HG02981 (cell line): ENCODE measurements at regions not wholly inside any gene's neighbourhood (a gene's known extent, or its start where the extent isn't known, plus 50 kb on each side); places are given as distances from the start of the nearest gene placed in this dataset.

ENCODE experiments used
- ATAC-seq: cut with Tn5 transposase; IDR thresholded peaks from one replicate; pipeline ENCODE4 v1.9.1; 2021; ENCODE audit warnings: mild to moderate bottlenecking, moderate library complexity; ENCODE audit not compliant: unreplicated experiment

DNA sequence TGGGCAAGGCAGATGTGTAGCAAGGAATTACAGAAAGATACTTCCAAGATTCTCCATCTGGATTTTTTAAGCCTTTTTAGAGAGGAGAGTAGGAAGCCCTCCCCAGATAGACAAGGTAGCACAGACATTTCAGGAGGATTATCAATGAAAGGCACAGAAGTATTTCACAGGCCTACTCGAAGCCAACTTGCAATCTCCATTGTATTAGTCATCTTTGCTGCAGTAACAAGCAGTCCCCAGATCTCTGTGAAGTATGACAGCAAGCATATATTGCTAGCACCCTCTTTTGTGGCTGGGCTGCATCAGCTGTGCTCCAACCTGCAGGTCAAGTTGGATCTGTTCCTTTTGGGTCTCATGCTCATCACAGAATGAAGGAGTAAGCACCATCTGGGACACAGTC lies 101.6 kb downstream of the MAF start:
- ATAC-seq, result no peak

DNA sequence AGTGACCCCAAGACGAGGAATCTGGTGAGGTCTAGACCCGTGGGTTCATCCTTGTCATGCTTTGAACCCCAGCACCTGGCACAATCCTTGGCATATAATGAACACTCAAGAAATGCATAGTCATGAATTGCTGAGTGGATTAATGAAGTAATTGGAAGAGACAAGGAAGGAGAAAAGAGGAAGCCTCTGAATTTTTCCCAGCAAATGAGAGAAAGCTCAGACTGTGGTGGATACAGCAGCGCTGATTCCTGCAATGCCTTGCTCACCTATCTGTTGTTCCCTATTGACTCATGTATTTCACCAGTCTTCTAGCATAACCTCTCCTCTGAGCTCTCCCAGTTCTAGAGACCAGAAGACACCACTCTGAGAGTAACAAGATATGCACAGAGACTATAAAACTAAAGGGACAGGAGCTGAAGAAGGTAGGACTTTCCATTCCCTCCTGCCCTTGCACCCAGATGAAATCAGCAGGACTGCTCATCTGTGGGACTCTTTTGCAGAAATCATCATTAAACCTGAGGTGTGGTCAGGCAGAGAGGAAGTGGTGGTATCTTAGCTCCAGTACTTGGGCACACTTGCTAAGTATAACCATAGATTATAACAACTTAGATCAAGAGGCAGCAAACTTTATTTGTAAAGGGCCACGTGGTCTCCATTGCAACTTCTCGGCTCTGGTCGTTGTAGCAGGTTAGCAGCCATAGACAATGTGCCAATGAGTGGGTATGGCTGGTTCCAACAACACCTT lies 102.8 kb downstream of the MAF start:
- ATAC-seq, result no peak

DNA sequence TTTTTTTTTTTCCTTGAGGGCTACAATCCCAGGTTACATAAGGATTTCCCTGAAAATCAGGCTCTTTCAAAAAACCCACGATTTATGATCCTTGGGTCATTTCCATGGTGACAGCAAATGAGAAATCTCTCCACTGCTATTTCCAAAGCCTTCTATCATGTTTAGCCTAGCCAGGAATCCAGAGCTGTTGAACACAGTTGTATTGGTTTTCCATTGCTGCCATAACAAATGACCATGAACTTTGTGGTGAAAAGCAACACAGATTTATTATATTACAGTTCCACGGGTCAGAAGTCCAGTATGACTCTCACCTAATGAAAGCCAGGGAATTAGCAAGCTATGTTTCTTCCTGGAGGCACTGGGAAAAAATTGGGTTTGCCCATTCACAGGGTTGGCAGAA lies 106.6 kb downstream of the MAF start:
- no peak for ATAC-seq

DNA sequence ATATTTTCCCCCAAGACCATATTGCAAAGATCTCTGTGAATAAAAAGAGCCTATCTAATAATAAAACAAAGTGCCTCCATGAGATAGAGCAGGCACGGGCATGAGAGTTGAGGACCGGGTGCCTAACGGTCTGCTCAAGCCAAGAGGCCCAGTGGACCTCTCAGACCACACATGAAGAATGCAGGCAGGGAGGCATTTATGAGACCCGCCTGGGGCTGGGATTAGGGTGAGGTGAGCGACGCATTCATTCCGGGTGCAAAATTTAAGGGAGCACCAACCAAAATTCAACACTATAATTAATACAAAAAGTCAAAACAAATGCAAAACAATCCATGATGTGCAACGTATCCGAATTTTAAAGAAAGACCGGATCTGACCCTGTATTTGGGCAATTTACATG lies 108.5 kb downstream of the MAF start:
- no peak for ATAC-seq

DNA sequence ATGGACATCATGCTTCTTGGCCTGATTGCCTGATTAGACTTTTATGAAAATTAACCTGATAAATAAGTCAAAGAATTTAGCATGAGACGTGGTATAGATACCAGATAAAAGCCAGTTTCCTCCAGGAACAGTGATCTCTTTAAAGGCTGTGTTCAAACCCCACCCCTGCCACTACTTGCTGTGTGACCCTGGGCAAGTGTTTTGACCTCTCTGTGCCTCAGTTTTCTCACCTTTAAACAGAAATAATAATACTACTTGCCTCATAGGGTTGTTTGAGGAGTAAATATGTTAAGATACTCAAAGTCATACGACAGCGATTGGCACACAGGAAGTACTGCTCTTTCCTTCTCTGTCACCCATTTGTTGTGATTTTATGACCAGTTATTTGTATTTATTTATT lies 115.5 kb downstream of the MAF start:
- no peak for ATAC-seq

DNA sequence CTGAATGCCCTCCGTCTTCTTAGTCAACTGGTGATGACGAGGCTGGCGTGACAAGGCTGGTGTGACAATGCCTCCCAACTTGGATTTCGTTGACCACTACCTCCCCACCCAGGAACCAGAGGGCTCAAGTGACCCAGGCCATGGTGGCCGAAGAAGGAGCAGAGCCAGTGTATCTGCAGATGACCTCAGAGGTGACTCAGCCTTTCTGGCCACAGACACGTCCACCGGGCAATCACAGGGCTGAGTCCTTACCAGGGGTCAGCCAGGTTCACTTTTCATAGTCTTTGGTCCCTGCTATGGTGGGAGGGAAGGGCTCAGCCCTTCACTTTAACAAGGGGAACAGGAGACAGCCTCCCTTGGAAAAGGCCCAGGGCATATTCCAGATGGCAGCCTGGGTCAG lies 116.3 kb downstream of the MAF start:
- no peak for ATAC-seq

DNA sequence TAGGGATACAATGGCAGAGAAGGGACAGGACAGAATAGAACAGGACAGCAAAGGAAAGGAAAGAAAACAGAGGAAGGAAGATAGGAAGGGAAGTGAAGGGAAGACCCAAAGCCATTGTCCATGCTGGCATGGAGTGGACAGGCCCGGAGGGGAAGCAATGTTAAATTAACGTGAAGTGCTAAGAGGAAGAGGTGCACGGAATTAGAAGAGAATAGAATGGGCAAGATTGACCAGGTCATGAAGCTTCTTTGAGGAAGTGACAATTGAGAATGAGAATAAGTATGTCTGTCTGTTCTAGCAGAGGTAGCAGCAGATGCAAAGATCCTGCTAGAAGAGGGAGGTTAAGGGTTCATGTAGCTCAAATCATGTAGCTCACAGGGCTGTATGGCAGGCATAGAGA lies 117.2 kb downstream of the MAF start:
- ATAC-seq, result no peak

DNA sequence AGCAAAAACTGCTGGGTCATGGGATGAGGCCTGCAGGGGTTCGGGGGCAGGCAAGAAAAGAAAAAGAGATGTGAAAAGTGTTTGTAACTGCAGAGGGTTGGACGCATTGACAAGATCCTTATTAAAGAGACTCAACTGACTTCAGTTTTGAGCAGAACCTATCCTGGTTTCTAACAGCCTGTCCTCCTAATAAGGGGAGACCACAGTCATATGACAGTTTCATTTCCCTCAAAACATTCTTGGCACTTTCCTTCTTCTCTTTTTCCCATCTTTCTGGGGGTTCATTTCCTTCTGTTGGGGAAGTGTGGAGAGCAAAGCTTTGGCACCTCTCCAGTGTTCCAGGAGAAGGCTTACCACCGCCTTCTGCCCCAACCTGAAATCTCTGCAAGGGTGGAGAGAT lies 118.5 kb downstream of the MAF start:
- no peak for ATAC-seq

DNA sequence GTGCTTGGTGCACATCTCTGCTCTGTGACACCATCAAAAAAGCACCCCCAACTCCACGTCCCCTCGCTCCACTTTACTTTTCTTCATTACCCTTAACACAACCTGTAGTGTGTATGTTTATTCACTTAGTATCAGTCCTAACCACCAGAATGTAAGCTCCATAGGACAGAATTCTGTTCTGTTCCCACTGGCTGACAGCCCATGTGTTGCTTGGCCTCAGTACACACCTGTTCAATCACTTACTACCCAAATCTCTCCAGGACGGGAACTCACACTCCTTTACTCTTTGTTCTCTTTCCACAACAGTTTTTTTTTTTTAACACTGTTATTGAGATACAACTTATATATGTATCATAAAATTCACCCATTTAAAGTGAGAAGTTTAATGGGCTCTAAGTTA lies 119.6 kb downstream of the MAF start:
- ATAC-seq, result no peak

DNA sequence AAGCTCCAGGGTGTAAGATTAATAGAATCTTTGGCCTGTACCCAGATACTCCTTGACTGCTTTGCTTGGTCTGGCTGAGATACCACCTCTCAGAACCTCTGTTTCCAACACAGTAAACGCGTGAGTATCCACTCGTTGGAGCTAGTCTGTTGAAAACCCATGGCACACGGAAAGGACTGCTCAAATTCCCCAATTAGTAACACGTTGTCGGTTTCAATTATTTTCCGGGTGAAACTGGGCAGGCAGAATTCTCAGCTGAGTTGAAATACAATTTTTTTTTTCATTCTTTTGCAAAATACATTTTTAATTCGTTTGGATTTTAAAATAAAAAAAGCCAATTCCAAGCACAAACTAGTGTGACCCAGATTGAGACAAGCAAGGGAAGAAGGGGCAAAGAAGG lies 120.5 kb downstream of the MAF start:
- ATAC-seq, result no peak

DNA sequence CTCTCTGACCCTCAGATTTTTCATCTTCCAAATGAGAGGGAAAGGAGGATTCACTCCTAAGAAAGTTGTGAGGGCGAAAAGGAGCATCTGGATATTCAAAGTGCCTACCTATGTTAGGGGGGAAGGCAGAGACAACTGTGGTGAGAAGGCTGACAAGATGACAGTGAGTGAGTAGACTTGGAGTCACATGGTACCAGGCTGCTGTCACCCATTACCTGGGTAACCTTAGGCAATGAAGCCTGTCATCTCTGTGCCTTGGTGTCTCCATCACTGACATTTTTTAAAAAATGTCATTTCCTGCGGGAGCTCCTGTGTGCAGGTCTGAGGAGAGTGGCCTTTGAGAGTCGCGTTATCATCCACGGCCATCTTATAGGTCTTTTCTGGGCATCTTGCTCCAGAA lies 124.0 kb downstream of the MAF start:
- ATAC-seq, result no peak

DNA sequence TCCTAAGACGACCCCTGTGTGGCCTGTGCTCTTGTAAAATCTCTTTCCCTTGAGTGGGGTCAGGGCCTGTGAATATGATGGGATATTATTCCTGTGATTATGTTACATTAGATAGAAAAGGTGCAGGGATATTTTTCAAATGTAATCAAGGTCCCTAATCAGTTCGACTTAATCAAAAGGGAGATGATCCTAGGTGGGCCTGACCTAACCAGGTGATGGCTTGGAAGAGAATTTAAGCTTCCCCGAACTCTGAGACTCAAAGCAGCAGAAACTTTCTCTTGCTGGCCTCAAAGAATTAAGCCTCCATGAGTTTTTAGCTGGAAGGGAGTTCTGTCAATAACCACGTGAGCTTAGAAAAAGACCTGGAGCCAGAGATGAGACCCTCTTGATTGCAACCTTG lies 124.7 kb downstream of the MAF start:
- no peak for ATAC-seq

DNA sequence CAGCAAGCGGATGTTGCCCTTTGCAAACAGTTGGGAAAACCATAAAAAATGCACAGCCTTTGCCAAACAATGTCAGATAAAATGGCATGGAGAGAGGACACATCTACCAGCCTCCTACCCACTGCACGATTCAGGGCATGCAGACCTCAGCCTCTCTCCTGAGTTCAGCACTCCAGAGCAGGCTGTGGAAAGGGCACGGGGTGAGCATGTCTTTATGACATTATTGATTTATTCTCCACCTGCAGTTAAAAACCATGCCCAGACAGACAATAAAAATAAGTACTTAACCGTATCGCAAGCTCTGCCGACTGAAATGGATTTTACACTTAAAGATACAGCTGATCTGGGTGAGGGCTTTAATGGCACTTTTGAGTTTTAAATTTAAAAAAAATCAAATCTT lies 127.1 kb downstream of the MAF start:
- ATAC-seq, result no peak

DNA sequence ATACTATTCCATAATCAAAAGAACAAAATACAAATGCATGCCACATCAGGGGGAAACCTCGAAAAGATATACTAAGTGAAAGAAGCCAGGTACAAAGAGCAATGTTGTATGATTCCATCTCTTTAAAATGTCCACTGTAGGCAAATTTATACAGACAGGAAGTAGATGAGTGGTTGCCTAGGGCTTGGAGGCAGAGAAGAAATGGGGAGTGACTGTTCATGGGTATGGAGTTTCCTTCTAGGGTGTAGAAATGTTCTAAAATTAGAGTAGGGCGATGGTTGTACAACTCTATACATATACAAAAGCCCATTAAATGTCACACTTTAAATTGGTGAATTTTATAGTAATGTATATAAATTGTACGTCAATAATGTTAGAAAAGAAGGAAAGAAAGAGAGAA lies 128.1 kb downstream of the MAF start:
- ATAC-seq, result no peak

DNA sequence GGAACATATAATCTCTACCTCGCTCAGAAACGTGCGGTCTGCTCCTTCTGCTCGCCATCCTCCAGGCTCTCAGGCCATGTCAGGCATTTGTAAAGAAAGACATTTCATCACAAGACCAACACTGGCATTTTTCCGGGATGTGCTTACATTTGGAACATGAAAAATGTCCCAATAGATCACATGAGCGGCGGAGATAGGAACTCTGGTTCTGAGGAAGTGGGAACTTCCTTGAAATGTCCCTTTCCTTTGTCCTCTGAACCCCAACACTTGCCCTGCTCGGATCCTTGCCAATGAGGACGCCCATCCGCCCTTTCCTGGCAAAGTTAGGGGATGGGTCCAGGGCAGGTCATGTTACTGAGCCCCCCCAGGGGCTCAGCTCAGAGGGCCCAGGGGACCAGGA lies 130.5 kb downstream of the MAF start:
- no peak for ATAC-seq

DNA sequence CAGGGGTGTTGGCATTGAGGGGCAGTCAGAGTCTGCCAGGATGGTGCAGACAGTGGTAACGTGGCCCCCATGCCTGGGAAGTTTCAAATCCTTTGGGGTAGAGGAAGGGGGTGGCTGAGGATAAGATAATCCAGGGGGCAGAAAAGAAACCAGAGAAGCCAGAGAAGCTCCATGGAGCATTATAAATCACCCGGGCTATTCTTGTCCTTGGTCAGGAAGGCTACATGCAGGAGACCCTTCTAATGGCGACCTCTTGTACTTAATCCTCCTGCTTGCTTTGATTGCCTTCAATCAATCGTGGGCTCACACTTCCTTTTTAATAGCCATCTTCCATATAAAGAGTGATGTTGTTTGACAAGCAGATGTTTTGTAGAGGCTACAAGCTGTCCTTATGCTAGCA lies 131.9 kb downstream of the MAF start:
- ATAC-seq, result no peak

DNA sequence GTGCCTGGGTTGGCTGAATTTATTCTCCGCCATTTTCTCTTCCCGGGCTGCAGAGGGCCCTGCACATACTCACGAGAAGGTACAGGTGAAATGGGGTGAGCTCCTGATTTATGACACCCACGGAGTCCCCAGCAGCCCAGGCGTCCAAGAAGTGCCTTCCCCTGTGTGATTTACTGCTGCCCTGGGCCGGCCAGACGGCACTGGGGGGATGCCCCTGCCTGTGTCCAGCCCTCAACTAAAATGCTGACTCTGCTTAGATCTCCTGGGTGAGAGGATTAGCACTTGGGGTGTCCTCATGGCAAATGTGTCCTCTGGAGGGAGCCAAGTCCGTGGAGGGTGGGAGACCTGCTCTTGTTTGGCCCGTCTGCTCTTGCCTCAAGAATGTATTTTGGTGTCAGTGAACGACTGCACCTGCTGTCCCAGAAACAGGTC lies 132.4 kb downstream of the MAF start:
- ATAC-seq, result no peak

DNA sequence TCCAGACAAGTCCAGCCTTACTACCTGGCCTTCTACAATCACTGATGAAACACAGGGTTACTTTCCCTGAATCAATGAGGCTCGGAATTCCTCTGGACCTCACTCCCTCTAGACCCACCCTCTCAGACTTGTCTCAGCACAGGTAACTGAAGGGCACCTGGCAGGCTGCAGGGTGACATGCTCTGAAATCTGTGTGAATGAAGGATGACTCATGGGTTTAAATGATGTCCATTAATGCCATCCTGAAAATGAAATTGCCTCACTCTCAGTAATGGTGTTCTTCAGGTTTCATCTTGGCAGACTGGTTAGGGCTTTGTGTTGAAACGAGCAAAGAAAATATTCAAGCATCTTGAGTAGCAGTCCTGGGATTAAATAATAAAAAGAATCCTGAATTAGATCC lies 134.4 kb downstream of the MAF start:
- ATAC-seq, result no peak

DNA sequence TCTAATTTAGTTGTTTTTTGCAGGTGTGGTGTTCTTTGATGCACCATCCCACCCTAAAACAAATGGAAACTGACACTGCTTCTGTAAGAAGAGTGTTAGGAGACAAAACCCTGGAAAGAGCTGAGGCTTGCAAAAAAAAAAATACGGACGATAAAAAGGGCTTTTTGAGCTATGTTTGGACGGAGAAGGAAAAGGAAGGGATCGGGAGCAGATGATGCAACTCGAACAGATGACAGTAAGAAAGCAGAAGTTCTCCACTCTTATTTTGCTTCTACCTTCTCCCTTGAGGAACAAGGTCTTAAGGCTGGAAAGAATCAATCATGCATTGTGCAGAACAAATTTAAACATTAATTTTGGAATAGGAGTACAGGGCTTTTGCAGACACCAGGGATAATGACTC lies 136.7 kb downstream of the MAF start:
- ATAC-seq, result no peak

DNA sequence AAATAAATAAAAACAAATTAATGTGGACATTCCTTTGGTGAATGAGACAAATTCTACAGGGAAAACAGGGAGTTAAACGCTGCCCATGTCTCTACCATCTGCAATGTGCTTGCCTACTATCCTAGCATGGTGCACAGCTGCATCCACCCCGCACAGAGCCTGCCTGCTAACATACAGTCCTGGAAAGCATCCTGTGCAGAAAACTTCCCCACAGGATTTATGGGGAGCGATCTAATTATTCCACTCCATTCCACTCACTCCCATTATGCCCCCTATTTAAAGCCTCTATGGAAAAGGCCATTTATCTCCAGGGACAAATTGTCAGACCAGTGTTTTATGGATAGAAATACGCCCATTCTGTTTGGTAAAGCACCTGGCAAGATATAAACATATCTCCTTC lies 144.5 kb downstream of the MAF start:
- ATAC-seq, result no peak

DNA sequence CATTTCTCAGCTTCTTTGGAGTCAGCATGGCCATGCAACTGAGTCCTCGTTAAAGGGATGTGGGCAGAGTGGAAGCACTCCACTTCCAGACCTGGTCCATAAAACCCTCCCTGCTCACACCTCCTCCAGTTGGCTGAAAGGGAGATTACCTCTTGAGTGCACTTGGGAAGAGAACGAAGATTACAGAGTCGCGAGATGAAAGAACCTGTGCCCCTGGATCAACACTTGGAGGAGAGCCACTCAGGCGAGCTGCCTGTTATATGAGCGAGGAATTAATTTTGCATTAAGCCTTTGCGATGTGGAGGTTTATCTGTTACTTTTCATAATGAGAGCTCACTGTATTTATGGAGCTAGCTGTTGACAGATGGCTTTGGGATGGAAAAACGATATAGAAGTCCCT lies 147.9 kb downstream of the MAF start:
- no peak for ATAC-seq

DNA sequence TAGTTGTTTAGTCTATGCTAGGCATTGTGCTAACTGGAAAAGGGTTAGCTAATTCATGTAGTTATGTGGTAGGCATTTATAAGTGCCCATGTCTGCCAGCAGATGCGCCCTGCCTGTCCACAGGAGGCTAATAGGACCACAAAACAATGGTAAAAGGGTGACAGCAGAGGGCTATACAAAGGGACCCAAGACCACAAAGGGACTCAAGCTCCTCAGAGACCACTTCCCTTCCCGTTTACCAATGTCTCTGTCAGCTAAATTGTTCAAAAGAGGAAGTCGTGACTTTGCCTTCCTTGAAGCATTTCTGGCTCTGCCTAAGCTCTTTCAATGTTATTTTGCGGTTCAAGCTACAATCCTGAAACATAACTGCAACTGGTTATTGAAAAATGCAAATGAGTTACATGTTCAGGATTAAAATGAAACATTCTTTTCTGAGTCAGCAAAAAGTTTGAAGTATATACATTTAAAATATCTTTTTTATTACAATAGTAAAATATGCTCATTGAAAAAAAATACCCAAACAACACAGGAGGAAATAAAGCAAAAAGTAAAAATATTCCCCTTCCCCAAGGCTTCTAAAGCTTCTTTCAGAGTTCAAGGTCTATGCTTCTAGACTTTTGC lies 149.2 kb downstream of the MAF start:
- ATAC-seq, result no peak

DNA sequence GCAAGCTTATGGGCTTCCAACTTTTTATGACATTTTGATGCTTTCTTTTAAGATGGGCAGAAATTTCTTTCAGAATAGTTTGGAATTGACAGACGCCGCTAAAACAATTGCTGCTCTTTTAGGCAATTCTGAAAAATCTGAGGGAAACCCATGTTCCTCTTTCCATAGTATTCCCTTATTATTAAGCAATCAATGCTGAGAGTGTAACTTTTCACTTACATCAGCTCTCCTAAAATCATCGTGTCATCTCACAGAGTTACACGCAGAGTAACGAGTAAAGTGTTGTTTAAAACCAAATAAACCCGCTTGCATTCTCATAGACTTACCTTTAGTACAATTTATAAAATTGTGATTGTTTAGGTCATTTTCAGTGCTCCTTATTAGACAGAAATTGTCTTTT lies 150.6 kb downstream of the MAF start:
- ATAC-seq, result no peak
